ENCODE measurements at regions not wholly inside any gene's neighbourhood (a gene's known extent, or its start where the extent isn't known, plus 50 kb on each side); places are given as distances from the start of the nearest gene placed in this dataset.

GRCh38 chr15:88982304-88982945, 69.2 kb upstream of the MFGE8 start (continued):
- no peak for TF ChIP-seq USF2 (IDR thresholded peaks at IDR 0.05; ENCODE audit: borderline replicate concordance, low read depth, low read length)
- TF ChIP-seq MYC (IDR thresholded peaks at IDR 0.05; ENCODE audit: insufficient read depth, insufficient read length, insufficient replicate concordance, low read length, severe bottlenecking): no peak
- no peak for TF ChIP-seq CHD1 (IDR thresholded peaks at IDR 0.05; ENCODE audit: low read depth, low read length)
- TF ChIP-seq TCF3 (IDR thresholded peaks at IDR 0.05; ENCODE audit: borderline replicate concordance, insufficient read depth, low read depth, low read length): 0 out of 2 replicates have a peak, but pooled peaks have one; percentile 23
- TF ChIP-seq HDGF (IDR thresholded peaks at IDR 0.05): no peak
- no peak for TF ChIP-seq ZNF687 (IDR thresholded peaks at IDR 0.05)
- TF ChIP-seq MEF2A (IDR thresholded peaks at IDR 0.05; ENCODE audit: insufficient read depth, low read depth, low read length): 0 out of 2 replicates have a peak, but pooled peaks have one; percentile 36
- no peak for TF ChIP-seq SUZ12 (IDR thresholded peaks at IDR 0.05; ENCODE audit: unreplicated experiment)
- no peak for TF ChIP-seq SIX5 (IDR thresholded peaks at IDR 0.05; ENCODE audit: low read depth, low read length, severe bottlenecking)
- TF ChIP-seq E2F8 (IDR thresholded peaks at IDR 0.05; ENCODE audit: low read depth, partially characterized antibody): no peak
- no peak for TF ChIP-seq RAD21 (IDR thresholded peaks at IDR 0.05; ENCODE audit: insufficient read depth, low read depth, low read length)
- TF ChIP-seq CREB1 (IDR thresholded peaks at IDR 0.05; ENCODE audit: low read depth): no peak
- TF ChIP-seq SKIL (IDR thresholded peaks at IDR 0.05; ENCODE audit: low read depth, poor library complexity, severe bottlenecking): peak; percentile 61
- TF ChIP-seq POU2F2 (IDR thresholded peaks at IDR 0.05; ENCODE audit: borderline replicate concordance, low read depth, low read length): no peak
- no peak for TF ChIP-seq EGR1 (IDR thresholded peaks at IDR 0.05; ENCODE audit: borderline replicate concordance in 1 of 2, low read depth in 2 of 2, low read length in 2 of 2)
- TF ChIP-seq ATF2 (IDR thresholded peaks at IDR 0.05; ENCODE audit: low read length): no peak
- no peak for TF ChIP-seq NFXL1 (IDR thresholded peaks at IDR 0.05; ENCODE audit: borderline replicate concordance)
- no peak for TF ChIP-seq SIN3A (IDR thresholded peaks at IDR 0.05; ENCODE audit: low read depth, low read length)

All from GM12878 (cell line).